H1 (cell line): ENCODE measurements at regions not wholly inside any gene's neighbourhood (a gene's known extent, or its start where the extent isn't known, plus 50 kb on each side); places are given as distances from the start of the nearest gene placed in this dataset.

Experiments
- CTCF ChIP-seq, 3 experiments: IDR thresholded peaks; 1 replicate in 2 of 3; 2 replicates in 1 of 3; pipeline versions ENCODE4 v1.5.1 to v1.6.1; 2011; ENCODE audit warnings: low read length in 3 of 3, mild to moderate bottlenecking in 3 of 3, inconsistent platforms in 2 of 3, low read depth in 1 of 3, moderate library complexity in 1 of 3; ENCODE audit not compliant: insufficient read depth in 1 of 3; ENCODE audit errors: control extremely low read depth in 1 of 3
- TF ChIP-seq, protein P1 (sequence below): fragments of 300-600 bp; sonication (generic); IDR thresholded peaks from 2 replicates; pipeline ENCODE4 v1.7.1; 2012; ENCODE audit warnings: low read length, moderate library complexity, mild to moderate bottlenecking, inconsistent platforms; ENCODE audit not compliant: insufficient replicate concordance

- TF ChIP-seq, protein P1, sequence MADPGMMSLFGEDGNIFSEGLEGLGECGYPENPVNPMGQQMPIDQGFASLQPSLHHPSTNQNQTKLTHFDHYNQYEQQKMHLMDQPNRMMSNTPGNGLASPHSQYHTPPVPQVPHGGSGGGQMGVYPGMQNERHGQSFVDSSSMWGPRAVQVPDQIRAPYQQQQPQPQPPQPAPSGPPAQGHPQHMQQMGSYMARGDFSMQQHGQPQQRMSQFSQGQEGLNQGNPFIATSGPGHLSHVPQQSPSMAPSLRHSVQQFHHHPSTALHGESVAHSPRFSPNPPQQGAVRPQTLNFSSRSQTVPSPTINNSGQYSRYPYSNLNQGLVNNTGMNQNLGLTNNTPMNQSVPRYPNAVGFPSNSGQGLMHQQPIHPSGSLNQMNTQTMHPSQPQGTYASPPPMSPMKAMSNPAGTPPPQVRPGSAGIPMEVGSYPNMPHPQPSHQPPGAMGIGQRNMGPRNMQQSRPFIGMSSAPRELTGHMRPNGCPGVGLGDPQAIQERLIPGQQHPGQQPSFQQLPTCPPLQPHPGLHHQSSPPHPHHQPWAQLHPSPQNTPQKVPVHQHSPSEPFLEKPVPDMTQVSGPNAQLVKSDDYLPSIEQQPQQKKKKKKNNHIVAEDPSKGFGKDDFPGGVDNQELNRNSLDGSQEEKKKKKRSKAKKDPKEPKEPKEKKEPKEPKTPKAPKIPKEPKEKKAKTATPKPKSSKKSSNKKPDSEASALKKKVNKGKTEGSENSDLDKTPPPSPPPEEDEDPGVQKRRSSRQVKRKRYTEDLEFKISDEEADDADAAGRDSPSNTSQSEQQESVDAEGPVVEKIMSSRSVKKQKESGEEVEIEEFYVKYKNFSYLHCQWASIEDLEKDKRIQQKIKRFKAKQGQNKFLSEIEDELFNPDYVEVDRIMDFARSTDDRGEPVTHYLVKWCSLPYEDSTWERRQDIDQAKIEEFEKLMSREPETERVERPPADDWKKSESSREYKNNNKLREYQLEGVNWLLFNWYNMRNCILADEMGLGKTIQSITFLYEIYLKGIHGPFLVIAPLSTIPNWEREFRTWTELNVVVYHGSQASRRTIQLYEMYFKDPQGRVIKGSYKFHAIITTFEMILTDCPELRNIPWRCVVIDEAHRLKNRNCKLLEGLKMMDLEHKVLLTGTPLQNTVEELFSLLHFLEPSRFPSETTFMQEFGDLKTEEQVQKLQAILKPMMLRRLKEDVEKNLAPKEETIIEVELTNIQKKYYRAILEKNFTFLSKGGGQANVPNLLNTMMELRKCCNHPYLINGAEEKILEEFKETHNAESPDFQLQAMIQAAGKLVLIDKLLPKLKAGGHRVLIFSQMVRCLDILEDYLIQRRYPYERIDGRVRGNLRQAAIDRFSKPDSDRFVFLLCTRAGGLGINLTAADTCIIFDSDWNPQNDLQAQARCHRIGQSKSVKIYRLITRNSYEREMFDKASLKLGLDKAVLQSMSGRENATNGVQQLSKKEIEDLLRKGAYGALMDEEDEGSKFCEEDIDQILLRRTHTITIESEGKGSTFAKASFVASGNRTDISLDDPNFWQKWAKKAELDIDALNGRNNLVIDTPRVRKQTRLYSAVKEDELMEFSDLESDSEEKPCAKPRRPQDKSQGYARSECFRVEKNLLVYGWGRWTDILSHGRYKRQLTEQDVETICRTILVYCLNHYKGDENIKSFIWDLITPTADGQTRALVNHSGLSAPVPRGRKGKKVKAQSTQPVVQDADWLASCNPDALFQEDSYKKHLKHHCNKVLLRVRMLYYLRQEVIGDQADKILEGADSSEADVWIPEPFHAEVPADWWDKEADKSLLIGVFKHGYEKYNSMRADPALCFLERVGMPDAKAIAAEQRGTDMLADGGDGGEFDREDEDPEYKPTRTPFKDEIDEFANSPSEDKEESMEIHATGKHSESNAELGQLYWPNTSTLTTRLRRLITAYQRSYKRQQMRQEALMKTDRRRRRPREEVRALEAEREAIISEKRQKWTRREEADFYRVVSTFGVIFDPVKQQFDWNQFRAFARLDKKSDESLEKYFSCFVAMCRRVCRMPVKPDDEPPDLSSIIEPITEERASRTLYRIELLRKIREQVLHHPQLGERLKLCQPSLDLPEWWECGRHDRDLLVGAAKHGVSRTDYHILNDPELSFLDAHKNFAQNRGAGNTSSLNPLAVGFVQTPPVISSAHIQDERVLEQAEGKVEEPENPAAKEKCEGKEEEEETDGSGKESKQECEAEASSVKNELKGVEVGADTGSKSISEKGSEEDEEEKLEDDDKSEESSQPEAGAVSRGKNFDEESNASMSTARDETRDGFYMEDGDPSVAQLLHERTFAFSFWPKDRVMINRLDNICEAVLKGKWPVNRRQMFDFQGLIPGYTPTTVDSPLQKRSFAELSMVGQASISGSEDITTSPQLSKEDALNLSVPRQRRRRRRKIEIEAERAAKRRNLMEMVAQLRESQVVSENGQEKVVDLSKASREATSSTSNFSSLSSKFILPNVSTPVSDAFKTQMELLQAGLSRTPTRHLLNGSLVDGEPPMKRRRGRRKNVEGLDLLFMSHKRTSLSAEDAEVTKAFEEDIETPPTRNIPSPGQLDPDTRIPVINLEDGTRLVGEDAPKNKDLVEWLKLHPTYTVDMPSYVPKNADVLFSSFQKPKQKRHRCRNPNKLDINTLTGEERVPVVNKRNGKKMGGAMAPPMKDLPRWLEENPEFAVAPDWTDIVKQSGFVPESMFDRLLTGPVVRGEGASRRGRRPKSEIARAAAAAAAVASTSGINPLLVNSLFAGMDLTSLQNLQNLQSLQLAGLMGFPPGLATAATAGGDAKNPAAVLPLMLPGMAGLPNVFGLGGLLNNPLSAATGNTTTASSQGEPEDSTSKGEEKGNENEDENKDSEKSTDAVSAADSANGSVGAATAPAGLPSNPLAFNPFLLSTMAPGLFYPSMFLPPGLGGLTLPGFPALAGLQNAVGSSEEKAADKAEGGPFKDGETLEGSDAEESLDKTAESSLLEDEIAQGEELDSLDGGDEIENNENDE, result no peak
- TF ChIP-seq CTCF (IDR thresholded peaks at IDR 0.05; ENCODE audit: control extremely low read depth in 1 of 3, insufficient read depth in 1 of 3, low read depth in 1 of 3, low read length in 3 of 3), result peak in 1 of 3 experiments; percentile 11; a peak in 1 of 4 replicates
These were observed 103.8 kb downstream of the RNASET2 start (continued) for GRCh38 chr6:166852451-166852975.
